C4-2B (cell line): ENCODE measurements at regions not wholly inside any gene's neighbourhood (a gene's known extent, or its start where the extent isn't known, plus 50 kb on each side); places are given as distances from the start of the nearest gene placed in this dataset.
"Not testable (repeated sequence)": the region's sequence is repeated elsewhere in the genome, so short reads cannot be mapped to it uniquely, and the experiment has no call there.

Experiments
- H3K27ac ChIP-seq: fragments of 450-650 bp; 2 replicates; pipeline ENCODE4 v1.5.1; 2017
- CTCF ChIP-seq: fragments of 450-650 bp; conservative IDR thresholded peaks from 2 replicates; pipeline ENCODE4 v1.5.1; 2017; ENCODE audit warnings: mild to moderate bottlenecking
- ZFX ChIP-seq: fragments of 450-650 bp; IDR thresholded peaks from 2 replicates; pipeline ENCODE4 v1.6.1; 2017

- H3K27ac ChIP-seq, result no peak overlapping the region
- TF ChIP-seq ZFX (no peak), CTCF (no peak)
These were observed 640.5 kb downstream of the TMEM182 start for GRCh38 chr2:103402336-103402735.

GRCh38 chr2:103402944-103403343, 641.1 kb downstream of the TMEM182 start:
- TF ChIP-seq ZFX, result no peak
- TF ChIP-seq CTCF, result no peak
- no peak overlapping the region for H3K27ac ChIP-seq

- not testable (repeated sequence) for H3K27ac ChIP-seq
These were observed 641.6 kb downstream of the TMEM182 start for GRCh38 chr2:103403388-103403787.

GRCh38 chr2:103410221-103410620, 648.4 kb downstream of the TMEM182 start:
- TF ChIP-seq CTCF (no peak), ZFX (no peak)
- H3K27ac ChIP-seq, result no peak overlapping the region

- H3K27ac ChIP-seq, result no peak overlapping the region
- no peak for TF ChIP-seq CTCF
These were observed 657.7 kb downstream of the TMEM182 start for GRCh38 chr2:103419506-103419905.

- TF ChIP-seq ZFX (no peak), CTCF (no peak)
- no peak overlapping the region for H3K27ac ChIP-seq
These were observed 661.3 kb downstream of the TMEM182 start for GRCh38 chr2:103423100-103423499.

- TF ChIP-seq ZFX (no peak), CTCF (no peak)
- H3K27ac ChIP-seq, result no peak overlapping the region
These were observed 665.7 kb downstream of the TMEM182 start for GRCh38 chr2:103427567-103427966.

- TF ChIP-seq ZFX (no peak), CTCF (no peak)
These were observed 668.4 kb downstream of the TMEM182 start for GRCh38 chr2:103430191-103430590.

More at GRCh38 chr2:103430191-103430590, 668.4 kb downstream of the TMEM182 start:
- H3K27ac ChIP-seq, result no peak overlapping the region
